BJ (cell line): ENCODE measurements at regions not wholly inside any gene's neighbourhood (a gene's known extent, or its start where the extent isn't known, plus 50 kb on each side); places are given as distances from the start of the nearest gene placed in this dataset.

Source experiments
- CTCF ChIA-PET: fragments of 350-600 bp; formaldehyde crosslinking; extraction: SDS; loops from one replicate; lab custom pipeline; 2021; ENCODE audit warnings: antibody characterized with exemption, inconsistent platforms; lab: Yijun Ruan, JAX
- POLR2A ChIA-PET: fragments of 300-600 bp; sonication (Branson Sonifier 250); formaldehyde crosslinking; extraction: SDS; loops from one replicate; lab custom pipeline; 2021; ENCODE audit warnings: antibody characterized with exemption; lab: Charles Lee
- DNase-seq: peaks from one replicate; pipeline ENCODE4 v3.0.0-alpha.2; 2011; ENCODE audit warnings: low read depth
- H3K27me3 ChIP-seq: 2 replicates; pipeline ENCODE4 v1.6.0; 2011; ENCODE audit warnings: low read length; ENCODE audit not compliant: control insufficient read depth, insufficient read depth
- H3K36me3 ChIP-seq: 2 replicates; pipeline ENCODE4 v1.5.1; 2011; ENCODE audit warnings: low read length; ENCODE audit not compliant: control insufficient read depth, insufficient read depth
- H3K4me3 ChIP-seq: 2 replicates; pipeline ENCODE4 v1.5.1; 2011; ENCODE audit warnings: low read depth, mild to moderate bottlenecking, control low read depth, low read length
- TF ChIP-seq, protein P1 (sequence below): IDR thresholded peaks from 2 replicates; pipeline ENCODE4 v1.5.1; 2011; ENCODE audit warnings: low read depth, mild to moderate bottlenecking, control low read depth, inconsistent platforms, low read length, moderate library complexity; ENCODE audit not compliant: insufficient read depth

DNA sequence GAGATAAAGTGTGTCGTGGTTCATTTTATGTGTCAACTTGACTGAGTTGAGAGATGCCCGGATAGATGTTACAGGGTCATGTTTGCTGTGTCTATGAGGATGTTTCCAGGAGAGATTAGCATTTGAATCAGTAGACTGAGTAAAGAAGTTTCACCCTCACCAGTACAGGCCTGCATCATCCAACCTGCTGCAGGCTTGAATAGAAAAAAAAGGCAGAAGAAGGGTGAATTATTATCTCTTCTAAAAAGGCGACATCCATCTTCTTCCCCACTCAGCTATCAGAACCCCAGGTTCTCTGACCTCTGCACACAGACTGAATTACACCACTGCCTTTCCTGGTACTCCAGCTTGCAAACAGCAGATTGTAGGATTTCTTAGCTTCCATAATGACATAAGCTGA lies 1293.7 kb upstream of the FLRT2 start:
- no peaks in the 10 kb centered on the region for H3K27me3 ChIP-seq
- TF ChIP-seq, protein P1, sequence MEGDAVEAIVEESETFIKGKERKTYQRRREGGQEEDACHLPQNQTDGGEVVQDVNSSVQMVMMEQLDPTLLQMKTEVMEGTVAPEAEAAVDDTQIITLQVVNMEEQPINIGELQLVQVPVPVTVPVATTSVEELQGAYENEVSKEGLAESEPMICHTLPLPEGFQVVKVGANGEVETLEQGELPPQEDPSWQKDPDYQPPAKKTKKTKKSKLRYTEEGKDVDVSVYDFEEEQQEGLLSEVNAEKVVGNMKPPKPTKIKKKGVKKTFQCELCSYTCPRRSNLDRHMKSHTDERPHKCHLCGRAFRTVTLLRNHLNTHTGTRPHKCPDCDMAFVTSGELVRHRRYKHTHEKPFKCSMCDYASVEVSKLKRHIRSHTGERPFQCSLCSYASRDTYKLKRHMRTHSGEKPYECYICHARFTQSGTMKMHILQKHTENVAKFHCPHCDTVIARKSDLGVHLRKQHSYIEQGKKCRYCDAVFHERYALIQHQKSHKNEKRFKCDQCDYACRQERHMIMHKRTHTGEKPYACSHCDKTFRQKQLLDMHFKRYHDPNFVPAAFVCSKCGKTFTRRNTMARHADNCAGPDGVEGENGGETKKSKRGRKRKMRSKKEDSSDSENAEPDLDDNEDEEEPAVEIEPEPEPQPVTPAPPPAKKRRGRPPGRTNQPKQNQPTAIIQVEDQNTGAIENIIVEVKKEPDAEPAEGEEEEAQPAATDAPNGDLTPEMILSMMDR = no peak
- no peak overlapping the region for H3K4me3 ChIP-seq
- POLR2A ChIA-PET = interaction anchor here (0.6 kb wide), 1 partner anchor 78 kb away, joined by 4 read pairs; no protein-coding TSS in a partner anchor
- CTCF ChIA-PET = no interaction called here
- DNase-seq = no peak
- no peaks in the 10 kb centered on the region for H3K36me3 ChIP-seq

GRCh38 chr14:84237881-84238280 lies 1292.1 kb upstream of the FLRT2 start:
- no peak for DNase-seq
- H3K36me3 ChIP-seq = no peaks in the 10 kb centered on the region
- H3K27me3 ChIP-seq = no peaks in the 10 kb centered on the region
- TF ChIP-seq, protein P1 = no peak
- no peak overlapping the region for H3K4me3 ChIP-seq
- ChIA-PET CTCF (no interaction called here), POLR2A (no interaction called here)

- Histone ChIP-seq H3K4me3 (no peak overlapping the region), H3K36me3 (no peaks in the 10 kb centered on the region), H3K27me3 (no peaks in the 10 kb centered on the region)
- TF ChIP-seq, protein P1 = no peak
- no peak for DNase-seq
- ChIA-PET POLR2A (interaction anchor here (0.6 kb wide), 1 partner anchor 9 kb away, joined by 3 read pairs; no protein-coding TSS in a partner anchor), CTCF (interaction anchor here (0.7 kb wide), 1 partner anchor 779 kb away, joined by 3 read pairs; no protein-coding TSS in a partner anchor)
Measured at GRCh38 chr14:84247693-84248092, 1282.3 kb upstream of the FLRT2 start.

GRCh38 chr14:84250893-84251292 lies 1279.1 kb upstream of the FLRT2 start:
- H3K36me3 ChIP-seq = no peaks in the 10 kb centered on the region
- ChIA-PET POLR2A (no interaction called here), CTCF (no interaction called here)

GRCh38 chr14:84251411-84252115 lies 1278.4 kb upstream of the FLRT2 start:
- H3K36me3 ChIP-seq = no peaks in the 10 kb centered on the region
- H3K4me3 ChIP-seq = no peak overlapping the region
- CTCF ChIA-PET = no interaction called here
- no peak for DNase-seq
- POLR2A ChIA-PET = no interaction called here
- H3K27me3 ChIP-seq = no peaks in the 10 kb centered on the region
- TF ChIP-seq, protein P1 = no peak

More at GRCh38 chr14:84250893-84251292, 1279.1 kb upstream of the FLRT2 start:
- no peak overlapping the region for H3K4me3 ChIP-seq
- DNase-seq = no peak
- H3K27me3 ChIP-seq = no peaks in the 10 kb centered on the region
- TF ChIP-seq, protein P1 = no peak
